ENCODE measurements at regions not wholly inside any gene's neighbourhood (a gene's known extent, or its start where the extent isn't known, plus 50 kb on each side); places are given as distances from the start of the nearest gene placed in this dataset. TPM values are rescaled to one million over a fixed set of nuclear protein-coding genes. Genes with fewer than 3 reads are reported as not detected.

- TF ChIP-seq, protein P1, sequence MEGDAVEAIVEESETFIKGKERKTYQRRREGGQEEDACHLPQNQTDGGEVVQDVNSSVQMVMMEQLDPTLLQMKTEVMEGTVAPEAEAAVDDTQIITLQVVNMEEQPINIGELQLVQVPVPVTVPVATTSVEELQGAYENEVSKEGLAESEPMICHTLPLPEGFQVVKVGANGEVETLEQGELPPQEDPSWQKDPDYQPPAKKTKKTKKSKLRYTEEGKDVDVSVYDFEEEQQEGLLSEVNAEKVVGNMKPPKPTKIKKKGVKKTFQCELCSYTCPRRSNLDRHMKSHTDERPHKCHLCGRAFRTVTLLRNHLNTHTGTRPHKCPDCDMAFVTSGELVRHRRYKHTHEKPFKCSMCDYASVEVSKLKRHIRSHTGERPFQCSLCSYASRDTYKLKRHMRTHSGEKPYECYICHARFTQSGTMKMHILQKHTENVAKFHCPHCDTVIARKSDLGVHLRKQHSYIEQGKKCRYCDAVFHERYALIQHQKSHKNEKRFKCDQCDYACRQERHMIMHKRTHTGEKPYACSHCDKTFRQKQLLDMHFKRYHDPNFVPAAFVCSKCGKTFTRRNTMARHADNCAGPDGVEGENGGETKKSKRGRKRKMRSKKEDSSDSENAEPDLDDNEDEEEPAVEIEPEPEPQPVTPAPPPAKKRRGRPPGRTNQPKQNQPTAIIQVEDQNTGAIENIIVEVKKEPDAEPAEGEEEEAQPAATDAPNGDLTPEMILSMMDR (IDR thresholded peaks at IDR 0.05) = no peak
- DNase-seq (ENCODE audit: low spot score) = no peak
- ATAC-seq (ENCODE audit: low FRiP score) = no peak
Measured at GRCh38 chr9:38120961-38121360, 51.9 kb upstream of the SHB start.

DNA sequence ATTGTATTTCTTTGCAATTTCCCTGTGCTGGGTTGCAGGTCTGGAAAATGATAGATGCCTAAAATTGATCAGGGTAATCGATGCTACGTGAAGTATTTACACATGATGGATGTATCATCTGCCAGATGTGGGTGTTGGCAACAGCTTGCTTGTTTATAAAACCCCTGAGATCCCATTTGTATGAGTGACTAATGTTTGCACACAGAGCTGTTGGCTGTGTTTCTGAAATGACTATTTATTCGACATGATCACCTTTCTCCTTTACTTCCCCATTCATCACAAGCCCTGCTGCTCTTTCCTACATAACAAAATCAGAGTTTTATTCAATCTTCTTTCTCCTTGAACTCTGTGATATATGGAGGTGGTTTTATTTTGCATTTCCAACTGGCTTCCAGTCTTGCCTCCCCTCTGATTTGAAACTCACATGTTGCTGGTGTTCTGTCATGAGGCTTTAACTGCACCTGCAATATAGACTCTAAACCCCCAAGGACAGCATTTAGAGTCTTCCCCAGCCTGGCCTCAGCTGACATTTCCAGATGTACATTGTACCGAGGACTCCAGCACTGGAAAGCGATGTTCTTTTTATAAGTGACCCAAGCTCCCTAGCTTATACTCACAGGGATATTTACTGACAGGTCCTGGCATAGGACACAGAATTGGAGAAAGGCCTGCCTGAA, 50.7 kb upstream of the SHB start:
- TF ChIP-seq, protein P1 (IDR thresholded peaks at IDR 0.05) = no peak
- ATAC-seq (ENCODE audit: low FRiP score) = no peak
- no peak for DNase-seq (ENCODE audit: low spot score)

DNA sequence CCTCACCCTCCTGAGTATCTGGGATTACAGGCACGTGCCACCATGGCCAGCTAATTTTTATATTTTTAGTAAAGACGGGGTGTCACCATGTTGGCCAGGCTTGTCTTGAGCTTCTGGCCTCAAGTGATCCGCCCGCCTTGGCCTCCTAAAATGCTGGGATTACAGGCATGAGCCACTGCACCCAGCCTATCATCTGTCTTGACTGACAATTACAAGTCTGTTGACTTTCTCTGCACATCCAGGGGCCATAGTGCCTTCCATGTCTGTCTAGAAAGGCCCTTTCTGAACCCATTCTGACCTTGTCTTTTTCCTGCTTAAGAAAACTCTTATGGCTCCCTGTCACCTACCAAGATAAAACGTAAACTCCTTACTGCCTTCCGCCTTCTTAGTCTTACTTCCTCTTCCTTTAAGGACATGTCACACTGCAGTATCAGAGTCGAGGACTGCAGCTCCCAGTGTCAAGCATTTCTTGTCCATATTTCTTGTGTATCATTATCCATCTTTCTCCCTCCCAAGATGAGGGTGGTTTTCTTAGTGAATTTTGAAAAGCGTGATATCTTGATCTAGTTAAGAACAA, 49.9 kb upstream of the SHB start:
- TF ChIP-seq, protein P1 (IDR thresholded peaks at IDR 0.05) = no peak
- DNase-seq (ENCODE audit: low spot score) (no peak), ATAC-seq (ENCODE audit: low FRiP score) (no peak)

Small RNA genes lying in the stretch of these regions (small RNA-seq; reads per million reads assigned to genes)
- not detected for gene RF00096

Measured in omental fat pad (tissue), 3 donors.